ENCODE measurements at regions not wholly inside any gene's neighbourhood (a gene's known extent, or its start where the extent isn't known, plus 50 kb on each side); places are given as distances from the start of the nearest gene placed in this dataset.
A peak's percentile ranks its signal among the peaks of the same experiment; 100 is the strongest.

DNA sequence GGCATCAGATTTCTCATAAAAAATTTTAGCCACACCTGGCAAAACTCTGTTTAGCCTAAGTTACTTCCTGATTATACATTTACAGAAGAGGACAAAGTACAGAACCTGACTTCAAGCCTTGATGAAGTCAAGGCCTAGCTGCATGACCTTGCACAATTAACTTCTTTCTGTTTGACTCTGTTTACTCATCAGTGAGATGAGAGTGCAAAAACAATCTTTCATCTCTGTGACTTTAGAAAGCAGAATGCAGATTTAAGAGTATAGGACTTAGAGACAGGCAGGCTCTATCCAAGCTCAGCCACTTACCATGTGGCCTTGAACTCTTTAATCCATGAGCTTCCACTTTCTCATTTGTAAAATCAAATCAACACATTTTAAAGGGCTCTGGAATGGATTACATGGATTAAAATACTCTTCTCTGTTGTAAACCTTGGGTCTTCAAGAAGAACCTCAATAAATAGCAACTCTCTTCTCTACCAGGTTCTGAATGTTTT is 1178.9 kb downstream of the FLRT2 start (continued):
- TF ChIP-seq ZFP36L1 (CRISPR knock-in tag; IDR thresholded peaks at IDR 0.05) (no peak; the same call in 1 of the 2 replicates), ZSCAN30 (CRISPR knock-in tag; IDR thresholded peaks at IDR 0.05) (no peak), POGZ (CRISPR knock-in tag; IDR thresholded peaks at IDR 0.05) (peak; percentile 97), MEIS2 (CRISPR knock-in tag; IDR thresholded peaks at IDR 0.05) (peak; percentile 49; the same call in 1 of the 2 replicates), ZFX (CRISPR knock-in tag; IDR thresholded peaks at IDR 0.05; ENCODE audit: low read depth) (peak; percentile 50), EHMT2 (IDR thresholded peaks at IDR 0.05; ENCODE audit: borderline replicate concordance, low read depth, low read length) (peak; percentile 91; the same call in 1 of the 2 replicates), ZIK1 (CRISPR knock-in tag; IDR thresholded peaks at IDR 0.05; ENCODE audit: borderline replicate concordance, low read depth) (no peak), MEIS1 (CRISPR knock-in tag; IDR thresholded peaks at IDR 0.05; ENCODE audit: borderline replicate concordance) (peak; percentile 82; the same call in 1 of the 2 replicates), NFKB2 (CRISPR knock-in tag; IDR thresholded peaks at IDR 0.05; ENCODE audit: borderline replicate concordance) (no peak), RELA (CRISPR knock-in tag; IDR thresholded peaks at IDR 0.05) (no peak), TCF12 (IDR thresholded peaks at IDR 0.05) (no peak), TCF12 (CRISPR knock-in tag; IDR thresholded peaks at IDR 0.05) (peak; percentile 24; the same call in 1 of the 2 replicates), GZF1 (CRISPR knock-in tag; IDR thresholded peaks at IDR 0.05) (no peak), SIX4 (CRISPR knock-in tag; IDR thresholded peaks at IDR 0.05) (peak; percentile 96), ZNF605 (CRISPR knock-in tag; IDR thresholded peaks at IDR 0.05) (no peak), JUNB (CRISPR knock-in tag; IDR thresholded peaks at IDR 0.05; ENCODE audit: borderline replicate concordance) (no peak), MZF1 (CRISPR knock-in tag; IDR thresholded peaks at IDR 0.05; ENCODE audit: borderline replicate concordance) (no peak), ZNF724P (CRISPR knock-in tag; IDR thresholded peaks at IDR 0.05; ENCODE audit: borderline replicate concordance) (no peak)
- TF ChIP-seq, protein P1, sequence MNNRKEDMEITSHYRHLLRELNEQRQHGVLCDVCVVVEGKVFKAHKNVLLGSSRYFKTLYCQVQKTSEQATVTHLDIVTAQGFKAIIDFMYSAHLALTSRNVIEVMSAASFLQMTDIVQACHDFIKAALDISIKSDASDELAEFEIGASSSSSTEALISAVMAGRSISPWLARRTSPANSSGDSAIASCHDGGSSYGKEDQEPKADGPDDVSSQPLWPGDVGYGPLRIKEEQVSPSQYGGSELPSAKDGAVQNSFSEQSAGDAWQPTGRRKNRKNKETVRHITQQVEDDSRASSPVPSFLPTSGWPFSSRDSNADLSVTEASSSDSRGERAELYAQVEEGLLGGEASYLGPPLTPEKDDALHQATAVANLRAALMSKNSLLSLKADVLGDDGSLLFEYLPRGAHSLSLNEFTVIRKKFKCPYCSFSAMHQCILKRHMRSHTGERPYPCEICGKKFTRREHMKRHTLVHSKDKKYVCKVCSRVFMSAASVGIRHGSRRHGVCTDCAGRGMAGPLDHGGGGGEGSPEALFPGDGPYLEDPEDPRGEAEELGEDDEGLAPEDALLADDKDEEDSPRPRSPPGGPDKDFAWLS (CRISPR knock-in tag; IDR thresholded peaks at IDR 0.05; ENCODE audit: borderline replicate concordance) = no peak
- TF ChIP-seq, protein P2, sequence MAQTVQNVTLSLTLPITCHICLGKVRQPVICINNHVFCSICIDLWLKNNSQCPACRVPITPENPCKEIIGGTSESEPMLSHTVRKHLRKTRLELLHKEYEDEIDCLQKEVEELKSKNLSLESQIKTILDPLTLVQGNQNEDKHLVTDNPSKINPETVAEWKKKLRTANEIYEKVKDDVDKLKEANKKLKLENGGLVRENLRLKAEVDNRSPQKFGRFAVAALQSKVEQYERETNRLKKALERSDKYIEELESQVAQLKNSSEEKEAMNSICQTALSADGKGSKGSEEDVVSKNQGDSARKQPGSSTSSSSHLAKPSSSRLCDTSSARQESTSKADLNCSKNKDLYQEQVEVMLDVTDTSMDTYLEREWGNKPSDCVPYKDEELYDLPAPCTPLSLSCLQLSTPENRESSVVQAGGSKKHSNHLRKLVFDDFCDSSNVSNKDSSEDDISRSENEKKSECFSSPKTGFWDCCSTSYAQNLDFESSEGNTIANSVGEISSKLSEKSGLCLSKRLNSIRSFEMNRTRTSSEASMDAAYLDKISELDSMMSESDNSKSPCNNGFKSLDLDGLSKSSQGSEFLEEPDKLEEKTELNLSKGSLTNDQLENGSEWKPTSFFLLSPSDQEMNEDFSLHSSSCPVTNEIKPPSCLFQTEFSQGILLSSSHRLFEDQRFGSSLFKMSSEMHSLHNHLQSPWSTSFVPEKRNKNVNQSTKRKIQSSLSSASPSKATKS (CRISPR knock-in tag; IDR thresholded peaks at IDR 0.05) = no peak
- TF ChIP-seq, protein P3, sequence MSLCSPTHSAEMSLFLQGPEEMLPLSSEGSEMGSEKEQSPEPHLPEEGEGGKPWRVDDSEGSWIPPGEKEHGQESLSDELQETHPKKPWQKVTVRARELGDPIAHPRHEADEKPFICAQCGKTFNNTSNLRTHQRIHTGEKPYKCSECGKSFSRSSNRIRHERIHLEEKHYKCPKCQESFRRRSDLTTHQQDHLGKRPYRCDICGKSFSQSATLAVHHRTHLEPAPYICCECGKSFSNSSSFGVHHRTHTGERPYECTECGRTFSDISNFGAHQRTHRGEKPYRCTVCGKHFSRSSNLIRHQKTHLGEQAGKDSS (CRISPR knock-in tag; IDR thresholded peaks at IDR 0.05; ENCODE audit: borderline replicate concordance, low read depth) = no peak
- TF ChIP-seq, protein P4, sequence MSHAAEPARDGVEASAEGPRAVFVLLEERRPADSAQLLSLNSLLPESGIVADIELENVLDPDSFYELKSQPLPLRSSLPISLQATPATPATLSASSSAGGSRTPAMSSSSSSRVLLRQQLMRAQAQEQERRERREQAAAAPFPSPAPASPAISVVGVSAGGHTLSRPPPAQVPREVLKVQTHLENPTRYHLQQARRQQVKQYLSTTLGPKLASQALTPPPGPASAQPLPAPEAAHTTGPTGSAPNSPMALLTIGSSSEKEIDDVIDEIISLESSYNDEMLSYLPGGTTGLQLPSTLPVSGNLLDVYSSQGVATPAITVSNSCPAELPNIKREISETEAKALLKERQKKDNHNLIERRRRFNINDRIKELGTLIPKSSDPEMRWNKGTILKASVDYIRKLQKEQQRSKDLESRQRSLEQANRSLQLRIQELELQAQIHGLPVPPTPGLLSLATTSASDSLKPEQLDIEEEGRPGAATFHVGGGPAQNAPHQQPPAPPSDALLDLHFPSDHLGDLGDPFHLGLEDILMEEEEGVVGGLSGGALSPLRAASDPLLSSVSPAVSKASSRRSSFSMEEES (CRISPR knock-in tag; IDR thresholded peaks at IDR 0.05) = peak; percentile 81
